PC-3 (cell line): ENCODE measurements at regions not wholly inside any gene's neighbourhood (a gene's known extent, or its start where the extent isn't known, plus 50 kb on each side); places are given as distances from the start of the nearest gene placed in this dataset.

Experiments
- ATAC-seq: fragments of 200-7000 bp; cut with Tn5 transposase; 2 replicates; pipeline ENCODE4 v1.9.1; 2020; ENCODE audit warnings: mild to moderate bottlenecking, moderate library complexity
- BruUV-seq: library from RNA; stranded (reverse); fragments of 400-500 nt; replicated peaks from 2 replicates; lab custom pipeline; 2021; lab: Mats Ljungman, UMichigan
- CTCF ChIA-PET: fragments of 300-600 bp; sonication (Branson Sonifier 250); formaldehyde crosslinking; loops from one replicate; lab custom pipeline; 2022; ENCODE audit warnings: antibody characterized with exemption; lab: Charles Lee
- POLR2A ChIA-PET: fragments of 300-600 bp; sonication (Branson Sonifier 250); formaldehyde crosslinking; loops from one replicate; lab custom pipeline; 2022; ENCODE audit warnings: antibody characterized with exemption; ENCODE audit not compliant: unreplicated experiment; lab: Charles Lee
- DNase-seq: peaks from one replicate; pipeline ENCODE4 v3.0.0-alpha.2; 2015
- H2AFZ ChIP-seq: fragments of 300-600 bp; sonication (generic); 2 replicates; pipeline ENCODE4 v1.6.0; 2016; ENCODE audit warnings: antibody characterized with exemption, low read length
- H3F3A ChIP-seq: fragments of 300-600 bp; sonication (generic); one replicate; pipeline ENCODE4 v1.6.0; 2017; ENCODE audit warnings: antibody characterized with exemption, low read length, control low read depth, mild to moderate bottlenecking; ENCODE audit not compliant: unreplicated experiment
- H3K27ac ChIP-seq: fragments of 300-600 bp; sonication (generic); 2 replicates; pipeline ENCODE4 v1.5.1; 2016; ENCODE audit warnings: mild to moderate bottlenecking, low read length
- H3K27me3 ChIP-seq: fragments of 300-600 bp; sonication (generic); 2 replicates; pipeline ENCODE4 v1.6.1; 2016; ENCODE audit warnings: low read length, mixed read lengths
- H3K36me3 ChIP-seq: fragments of 300-600 bp; sonication (generic); 2 replicates; pipeline ENCODE4 v1.6.1; 2016; ENCODE audit warnings: low read depth, mixed run types, low read length, mixed read lengths
- H3K4me1 ChIP-seq: fragments of 300-600 bp; sonication (generic); 2 replicates; pipeline ENCODE4 v1.5.1; 2016; ENCODE audit warnings: low read length; ENCODE audit not compliant: insufficient read depth
- H3K4me2 ChIP-seq: fragments of 300-600 bp; sonication (generic); 2 replicates; pipeline ENCODE4 v1.6.0; 2016; ENCODE audit warnings: low read length
- H3K4me3 ChIP-seq: fragments of 300-600 bp; sonication (generic); 2 replicates; pipeline ENCODE4 v1.5.1; 2016; ENCODE audit warnings: mild to moderate bottlenecking, low read length, mixed read lengths
- H3K79me2 ChIP-seq: fragments of 300-600 bp; sonication (generic); 2 replicates; pipeline ENCODE4 v1.6.1; 2017; ENCODE audit warnings: low read length, mixed read lengths
- H3K9ac ChIP-seq: fragments of 300-600 bp; sonication (generic); 2 replicates; pipeline ENCODE4 v1.6.0; 2016; ENCODE audit warnings: mild to moderate bottlenecking, low read length
- H3K9me2 ChIP-seq: fragments of 300-600 bp; sonication (generic); replicated peaks from 2 replicates; pipeline ENCODE4 v1.6.1; 2016; ENCODE audit warnings: mixed run types, low read length, mixed read lengths
- H3K9me3 ChIP-seq: fragments of 300-600 bp; sonication (generic); 2 replicates; pipeline ENCODE4 v1.6.1; 2016; ENCODE audit warnings: low read length, mixed read lengths
- H4K20me1 ChIP-seq: fragments of 300-600 bp; sonication (generic); 2 replicates; pipeline ENCODE4 v1.6.1; 2016; ENCODE audit warnings: low read length, mixed read lengths
- CTCF ChIP-seq: fragments of 300-600 bp; sonication (generic); conservative IDR thresholded peaks from 2 replicates; pipeline ENCODE4 v1.5.1; 2017; ENCODE audit warnings: antibody characterized with exemption, low read depth, mild to moderate bottlenecking, low read length
- EZH2 ChIP-seq: fragments of 300-600 bp; sonication (generic); IDR thresholded peaks from one replicate; pipeline ENCODE4 v1.6.1; 2017; ENCODE audit warnings: antibody characterized with exemption, mild to moderate bottlenecking, low read length; ENCODE audit not compliant: unreplicated experiment
- EZH2phosphoT487 ChIP-seq: fragments of 300-600 bp; sonication (generic); IDR thresholded peaks from 2 replicates; pipeline ENCODE4 v1.6.1; 2018; ENCODE audit warnings: mild to moderate bottlenecking, antibody characterized with exemption, low read length, borderline replicate concordance
- intact Hi-C: fragments of 100-400 bp; cut with micrococcal nuclease; formaldehyde crosslinking; loops from 2 replicates; pipeline ENCODE4 v1.9.0; 2023

GRCh38 chr3:3241596-3241995 is 62.1 kb upstream of the CRBN start:
- ChIA-PET CTCF (no interaction called here), POLR2A (no interaction called here)
- Histone ChIP-seq H3K36me3 (no peaks in the 10 kb centered on the region), H4K20me1 (no peaks in the 10 kb centered on the region), H3K9ac (no peak overlapping the region), H2AFZ (no peak overlapping the region), H3K4me1 (no peaks in the 10 kb centered on the region), H3K27me3 (no peaks in the 10 kb centered on the region), H3K9me2 (no peaks in the 10 kb centered on the region), H3K9me3 (0 out of 2 replicates have a peak, but pooled peaks cover 6% of the 10 kb centered on the region), H3K4me3 (no peak overlapping the region), H3K79me2 (no peaks in the 10 kb centered on the region), H3K4me2 (no peak overlapping the region), H3K27ac (no peak overlapping the region), H3F3A (no peaks in the 10 kb centered on the region)
- no peak for DNase-seq
- no peak for ATAC-seq
- TF ChIP-seq CTCF (no peak), EZH2 (no peak), EZH2phosphoT487 (no peak)
- BruUV-seq = no TSS peak
- intact Hi-C loops = no loop called here

DNA sequence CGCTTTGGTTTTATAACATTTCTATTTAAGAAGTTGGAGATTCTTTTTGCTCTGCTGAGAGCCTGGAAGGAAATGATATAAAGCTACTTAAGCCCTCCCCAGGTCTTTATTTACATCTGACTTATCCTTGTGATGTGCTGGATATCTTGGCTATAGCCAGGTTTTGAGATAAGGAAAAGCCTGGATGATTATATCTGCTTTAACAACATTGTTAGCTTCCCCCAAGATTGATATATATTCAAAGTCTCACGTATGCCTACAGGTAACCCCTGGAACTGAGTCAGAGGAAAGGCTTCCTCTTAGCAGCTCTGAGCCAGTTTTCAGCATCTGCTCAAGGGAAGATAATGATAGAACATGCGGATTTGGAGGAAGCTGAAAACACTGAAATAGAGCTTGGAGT is 61.5 kb upstream of the CRBN start:
- intact Hi-C loops = no loop called here
- no peaks in the 10 kb centered on the region for H3K79me2 ChIP-seq
- H3K4me3 ChIP-seq = no peak overlapping the region
- BruUV-seq = no TSS peak
- no peaks in the 10 kb centered on the region for H3K27me3 ChIP-seq
- H3F3A ChIP-seq = no peaks in the 10 kb centered on the region
- POLR2A ChIA-PET = no interaction called here
- no peak overlapping the region for H2AFZ ChIP-seq
- H4K20me1 ChIP-seq = no peaks in the 10 kb centered on the region
- no peak for DNase-seq
- H3K27ac ChIP-seq = no peak overlapping the region
- no peaks in the 10 kb centered on the region for H3K36me3 ChIP-seq
- no peaks in the 10 kb centered on the region for H3K4me1 ChIP-seq
- H3K9me2 ChIP-seq = no peaks in the 10 kb centered on the region
- CTCF ChIA-PET = no interaction called here
- H3K9ac ChIP-seq = no peak overlapping the region
- H3K4me2 ChIP-seq = no peak overlapping the region
- TF ChIP-seq EZH2 = no peak
- TF ChIP-seq EZH2phosphoT487 = no peak
- no peak for TF ChIP-seq CTCF
- ATAC-seq = no peak
- H3K9me3 ChIP-seq = 0 out of 2 replicates have a peak, but pooled peaks cover 6% of the 10 kb centered on the region

DNA sequence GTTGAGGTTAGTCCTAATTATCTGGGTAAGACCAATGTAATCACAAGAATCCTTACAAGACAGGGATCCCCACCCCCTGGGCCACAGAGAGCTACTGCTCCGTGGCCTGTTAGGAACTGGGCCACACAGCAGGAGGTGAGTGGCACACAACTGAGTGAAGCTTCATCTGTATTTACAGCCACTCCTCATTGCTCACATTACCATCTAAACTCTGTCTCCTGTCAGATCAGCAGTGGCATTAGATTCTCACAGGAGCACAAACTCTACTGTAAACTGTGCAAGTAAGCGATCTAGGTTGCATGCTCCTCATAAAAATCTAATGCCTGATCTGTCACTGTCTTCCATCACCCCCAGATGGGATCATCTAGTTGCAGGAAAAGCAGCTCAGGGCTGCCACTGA is 58.5 kb upstream of the CRBN start:
- no peaks in the 10 kb centered on the region for H4K20me1 ChIP-seq
- H2AFZ ChIP-seq = no peak overlapping the region
- intact Hi-C loops = no loop called here
- no peak overlapping the region for H3K4me2 ChIP-seq
- CTCF ChIA-PET = no interaction called here
- H3K36me3 ChIP-seq = no peaks in the 10 kb centered on the region
- H3K79me2 ChIP-seq = no peaks in the 10 kb centered on the region
- no peaks in the 10 kb centered on the region for H3K9me3 ChIP-seq
- POLR2A ChIA-PET = no interaction called here
- no peak overlapping the region for H3K4me3 ChIP-seq
- H3K9me2 ChIP-seq = no peaks in the 10 kb centered on the region
- H3K27me3 ChIP-seq = no peaks in the 10 kb centered on the region
- H3K27ac ChIP-seq = no peak overlapping the region
- ATAC-seq (no peak), DNase-seq (no peak)
- BruUV-seq = no TSS peak
- no peaks in the 10 kb centered on the region for H3K4me1 ChIP-seq
- no peaks in the 10 kb centered on the region for H3F3A ChIP-seq
- TF ChIP-seq EZH2phosphoT487 (no peak), CTCF (no peak), EZH2 (no peak)
- no peak overlapping the region for H3K9ac ChIP-seq
